Motor neuron (in vitro differentiated cells): ENCODE measurements at regions not wholly inside any gene's neighbourhood (a gene's known extent, or its start where the extent isn't known, plus 50 kb on each side); places are given as distances from the start of the nearest gene placed in this dataset.

ENCODE experiments used
- ATAC-seq, 8 experiments: fragments of 200-7000 bp; cut with Tn5 transposase; replicated peaks in 6 of 8; 2 replicates each; pipeline ENCODE4 v1.8.0; 2021; ENCODE audit warnings: mild to moderate bottlenecking in 8 of 8, moderate library complexity in 8 of 8
- H3K27ac ChIP-seq, 2 donors: fragments of 250-450 bp; sonication (Bioruptor Pico); 2 replicates each; pipeline ENCODE4 v1.9.0; 2021; ENCODE audit warnings: antibody characterized with exemption in 2 of 2, mild to moderate bottlenecking in 2 of 2, moderate library complexity in 1 of 2
- H3K4me1 ChIP-seq, 2 donors: fragments of 250-450 bp; sonication (Bioruptor Pico); replicated peaks in 1 of 2; 2 replicates each; pipeline ENCODE4 v1.6.1; 2021; ENCODE audit warnings: antibody characterized with exemption in 2 of 2, mild to moderate bottlenecking in 2 of 2, moderate library complexity in 1 of 2
- H3K4me3 ChIP-seq, 5 donors: fragments of 250-450 bp; sonication (Bioruptor Pico); 2 replicates each; pipeline ENCODE4 v1.9.0; 2021; ENCODE audit warnings: antibody characterized with exemption in 5 of 5, mild to moderate bottlenecking in 5 of 5, moderate library complexity in 4 of 5
- WGBS, 10 experiments: fragments of 450-650 bp; shearing (Covaris generic); methylation state at CpG; one replicate each; pipeline ENCODE4 v1.0.0; 2022; 5-methylcytosine and 5-hydroxymethylcytosine counted together
- in situ Hi-C, 9 experiments: fragments of 400-800 bp; cut with MboI; loops; one replicate each; pipeline ENCODE4 v1.15.0; 2021; ENCODE audit warnings: low sequenced_read_pairs in 9 of 9, low pct_unique_long_range_greater_than_20kb in 2 of 9; ENCODE audit not compliant: unreplicated experiment in 9 of 9

DNA sequence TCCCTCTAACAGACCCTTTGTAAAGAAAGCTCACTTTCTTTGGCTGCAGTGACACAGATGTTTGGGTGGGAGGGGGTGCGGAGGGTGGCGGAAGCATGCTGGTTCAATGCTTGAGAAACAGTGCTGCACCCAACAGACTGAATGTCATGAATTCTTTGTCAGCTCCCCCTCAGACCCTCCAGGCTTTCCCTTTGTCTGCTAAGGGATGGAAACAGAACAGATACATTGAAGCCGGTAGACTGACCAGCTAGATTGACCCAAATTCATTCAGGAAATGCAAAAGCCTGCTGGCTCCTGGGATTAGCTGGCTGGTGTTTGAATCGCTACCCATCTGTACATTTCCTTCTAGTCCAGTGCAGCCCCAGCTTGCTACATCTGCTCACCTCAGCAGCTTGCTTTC lies 90.8 kb upstream of the PAK3 start:
- no peaks in the 10 kb centered on the region for H3K4me1 ChIP-seq
- no peak overlapping the region for H3K27ac ChIP-seq
- no CpG with 5 or more reads among the region's 4 CpGs for WGBS, 10 experiments
- H3K4me3 ChIP-seq: no peak overlapping the region
- no peak for ATAC-seq
- in situ Hi-C loops: no loop called here

DNA sequence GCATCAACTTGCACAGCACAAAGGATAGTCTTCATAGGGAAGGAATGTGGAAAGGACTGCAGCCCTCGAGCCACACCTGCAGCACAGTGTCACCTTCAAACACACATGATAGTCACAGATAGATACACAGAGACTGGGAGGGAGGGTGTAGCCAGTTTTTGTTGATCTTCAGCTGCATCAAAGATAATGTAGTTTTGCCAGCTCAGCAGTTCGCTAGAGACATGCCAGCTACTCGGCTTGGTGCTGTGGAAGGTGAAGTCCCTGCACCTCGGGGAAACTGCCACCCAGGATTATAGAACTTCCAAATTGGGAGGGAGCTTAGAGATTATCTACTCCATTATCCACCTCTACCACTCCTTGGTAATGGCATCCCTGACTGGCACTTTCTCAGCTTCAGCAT lies 92.9 kb upstream of the PAK3 start:
- WGBS, 10 experiments: 60 to 76% methylated on average over 1 to 2 of the region's 4 CpGs; no CpG with 5 or more reads in 8 of the 10 experiments
- in situ Hi-C loops: no loop called here
- Histone ChIP-seq H3K4me1 (no peaks in the 10 kb centered on the region), H3K4me3 (no peak overlapping the region), H3K27ac (no peak overlapping the region)
- no peak for ATAC-seq

DNA sequence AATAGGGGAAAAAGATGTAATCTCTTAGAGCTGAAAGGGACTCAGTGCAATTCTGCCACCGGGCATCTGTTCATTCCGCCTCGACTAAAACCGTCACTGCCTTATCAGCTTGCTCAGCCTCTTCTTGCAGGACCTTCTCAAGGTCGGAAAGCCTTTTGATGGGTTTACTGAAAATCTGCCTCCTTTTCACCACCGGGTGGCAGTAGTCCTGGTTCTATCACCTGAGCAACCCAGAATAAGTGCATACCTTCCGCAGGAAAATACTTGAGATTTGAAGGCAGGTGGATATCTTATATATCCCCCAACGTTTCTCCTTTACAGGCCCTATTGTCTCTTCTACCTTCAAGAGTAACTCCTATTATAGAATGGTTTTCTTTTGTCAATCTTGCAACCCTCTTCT lies 103.4 kb upstream of the PAK3 start:
- whole genome bisulfite sequencing, 10 experiments: 10 to 40% (median 28%) methylated on average over 1 to 8 of the region's 8 CpGs; no CpG with 5 or more reads in 5 of the 10 experiments
- in situ Hi-C loops: no loop called here
- H3K27ac ChIP-seq: no peak overlapping the region
- H3K4me3 ChIP-seq: no peak overlapping the region
- no peaks in the 10 kb centered on the region for H3K4me1 ChIP-seq
- ATAC-seq: peak in 1 of 8 experiments; percentile 54

DNA sequence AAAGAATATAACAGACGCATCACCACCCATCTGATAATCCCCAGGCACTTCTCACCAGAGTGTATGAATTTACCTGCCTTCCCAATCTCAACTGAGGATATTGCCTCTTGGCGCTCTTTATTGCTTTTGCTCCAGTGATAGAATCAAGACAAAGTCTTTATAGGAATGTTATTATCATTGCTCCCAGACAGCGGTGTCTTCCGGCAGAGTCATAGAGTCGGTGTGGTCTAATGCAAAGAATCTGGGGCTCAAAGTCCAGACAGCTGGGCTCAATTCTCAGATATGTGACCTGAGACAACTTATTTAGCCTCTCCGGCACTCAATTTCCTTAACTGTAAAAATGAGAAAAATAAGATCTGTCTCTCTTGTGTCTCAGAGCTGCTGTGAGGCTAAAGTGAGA lies 106.1 kb upstream of the PAK3 start:
- H3K4me1 ChIP-seq: no peaks in the 10 kb centered on the region
- 50 to 100% (median 100%) methylated on average over 1 to 4 of the region's 6 CpGs; no CpG with 5 or more reads in 5 of the 10 experiments for WGBS, 10 experiments
- ATAC-seq: no peak
- in situ Hi-C loops: no loop called here
- no peak overlapping the region for H3K27ac ChIP-seq
- H3K4me3 ChIP-seq: no peak overlapping the region

DNA sequence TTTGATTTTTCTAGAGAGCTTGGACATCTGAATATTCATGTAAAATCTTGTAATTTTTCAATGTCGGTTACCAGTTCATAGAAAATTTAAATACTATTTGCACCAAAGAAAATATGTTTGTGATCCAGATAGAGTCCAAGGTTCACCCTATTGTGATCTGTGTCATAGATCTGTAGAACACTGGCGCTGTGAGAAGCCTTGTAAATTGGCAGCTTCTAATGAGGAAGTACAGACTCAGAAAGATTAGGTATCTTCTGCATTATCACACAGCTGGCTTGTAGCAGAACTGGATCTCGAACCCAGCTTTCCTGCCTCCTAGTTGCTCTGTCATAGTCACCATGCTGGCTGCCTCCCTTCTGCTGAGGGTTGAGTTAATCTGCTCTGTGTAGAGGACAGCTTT lies 106.5 kb upstream of the PAK3 start:
- no peak for ATAC-seq
- Histone ChIP-seq H3K4me1 (no peaks in the 10 kb centered on the region), H3K4me3 (no peak overlapping the region), H3K27ac (no peak overlapping the region)
- in situ Hi-C loops: no loop called here
- WGBS, 10 experiments: 0 to 68% (median 32%) methylated on average over 1 to 3 of the region's 3 CpGs; no CpG with 5 or more reads in 7 of the 10 experiments

DNA sequence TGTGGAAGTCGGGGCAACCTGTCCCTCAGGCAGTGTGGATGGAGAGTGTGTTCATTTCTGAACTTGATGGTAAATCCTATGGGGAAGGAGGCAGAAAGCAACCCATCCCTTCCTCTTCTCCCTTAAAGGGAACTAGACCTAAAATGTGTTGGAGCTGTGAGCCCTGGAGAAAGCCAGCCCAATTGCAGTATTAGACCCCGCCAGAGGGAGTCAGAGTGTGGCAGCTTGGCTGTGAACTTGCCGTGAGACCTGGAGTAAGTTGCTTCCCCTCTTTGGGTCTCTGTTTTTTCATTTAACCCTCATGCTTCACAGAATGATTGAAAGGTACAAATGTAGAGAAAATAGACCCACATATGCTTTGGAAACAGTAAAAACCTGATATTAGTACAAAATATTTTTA lies 108.7 kb upstream of the PAK3 start:
- H3K4me3 ChIP-seq: no peak overlapping the region
- no peaks in the 10 kb centered on the region for H3K4me1 ChIP-seq
- no peak overlapping the region for H3K27ac ChIP-seq
- in situ Hi-C loops: no loop called here
- ATAC-seq: peak in 2 of 8 experiments; percentile 37 to 41
- 11 to 80% (median 36%) methylated on average over 1 to 2 of the region's 3 CpGs; no CpG with 5 or more reads in 6 of the 10 experiments for WGBS, 10 experiments

DNA sequence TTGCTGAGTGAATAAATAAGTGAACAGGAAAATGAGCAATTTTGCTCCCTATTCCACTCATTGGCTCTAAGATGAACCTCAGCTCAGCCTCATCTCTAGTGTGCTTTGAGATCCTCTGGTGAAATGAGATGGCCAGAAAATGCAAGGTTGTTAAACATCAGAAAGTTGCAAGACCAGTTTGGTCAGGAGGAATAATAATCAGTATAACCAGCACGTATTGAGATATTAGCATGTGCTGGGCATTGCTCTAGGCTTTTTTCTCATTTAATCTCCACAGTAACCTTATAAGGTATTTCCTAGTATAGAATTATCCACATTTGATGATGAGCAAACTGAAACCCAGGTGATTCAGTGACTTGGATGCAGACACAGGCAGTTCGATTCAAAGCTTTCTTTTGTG lies 110.5 kb upstream of the PAK3 start:
- H3K27ac ChIP-seq: no peak overlapping the region
- in situ Hi-C loops: no loop called here
- H3K4me1 ChIP-seq: no peaks in the 10 kb centered on the region
- 29 to 88% (median 50%) methylated on average over 1 to 2 of the region's 2 CpGs; no CpG with 5 or more reads in 7 of the 10 experiments for WGBS, 10 experiments
- H3K4me3 ChIP-seq: no peak overlapping the region
- peak in 1 of 8 experiments; percentile 17 for ATAC-seq

DNA sequence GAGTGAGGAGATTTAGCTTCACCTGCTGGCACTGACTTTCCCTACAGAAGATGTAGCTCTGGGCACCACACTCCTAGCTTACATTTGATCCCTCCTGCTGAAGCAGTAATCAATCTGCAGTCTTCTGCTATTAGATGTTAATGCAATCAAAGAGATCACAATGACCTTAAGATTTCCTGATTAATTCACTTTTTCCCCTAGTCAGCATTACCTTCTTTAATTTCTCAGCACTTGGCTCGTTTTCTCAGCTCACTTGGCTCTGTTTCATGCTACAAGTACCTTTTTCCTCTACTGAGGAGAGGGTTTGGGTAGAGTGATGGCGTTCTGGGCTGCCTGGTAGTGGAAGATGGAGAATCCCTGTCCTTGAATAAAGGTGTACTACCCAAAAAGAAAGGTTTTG lies 113.0 kb upstream of the PAK3 start:
- Histone ChIP-seq H3K4me1 (no peaks in the 10 kb centered on the region), H3K27ac (no peak overlapping the region), H3K4me3 (no peak overlapping the region)
- ATAC-seq: no peak
- WGBS, 10 experiments: 29 to 67% (median 43%) methylated on average over 1 of the region's 2 CpGs; no CpG with 5 or more reads in 7 of the 10 experiments
- in situ Hi-C loops: no loop called here

DNA sequence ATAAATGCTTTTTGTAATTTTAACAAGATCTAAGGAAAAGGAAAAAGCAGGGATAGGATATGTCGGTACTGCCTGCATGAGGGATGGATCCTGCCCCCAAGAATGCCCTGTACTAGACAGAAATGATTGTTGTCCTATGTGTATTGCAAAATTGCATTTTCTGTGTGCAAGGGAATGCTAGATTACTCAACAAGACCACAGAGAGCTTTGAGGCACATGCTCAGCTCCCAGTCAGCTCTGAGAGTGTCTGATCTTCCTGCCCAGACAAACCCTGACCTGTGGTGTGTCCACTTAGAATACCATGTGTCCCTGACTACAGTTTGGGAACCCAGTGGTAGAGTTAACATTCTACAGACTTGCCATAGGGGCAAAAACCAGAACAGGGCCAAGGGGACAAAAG lies 129.2 kb upstream of the PAK3 start:
- peak in 2 of 8 experiments; percentile 48 to 67 for ATAC-seq
- 9 to 20% methylated on average over 1 of the region's 1 CpG; no CpG with 5 or more reads in 8 of the 10 experiments for WGBS, 10 experiments
- in situ Hi-C loops: no loop called here
- H3K27ac ChIP-seq: no peak overlapping the region
- no peak overlapping the region for H3K4me3 ChIP-seq
- peaks cover 5 to 7% of the 10 kb centered on the region in 2 donors for H3K4me1 ChIP-seq

DNA sequence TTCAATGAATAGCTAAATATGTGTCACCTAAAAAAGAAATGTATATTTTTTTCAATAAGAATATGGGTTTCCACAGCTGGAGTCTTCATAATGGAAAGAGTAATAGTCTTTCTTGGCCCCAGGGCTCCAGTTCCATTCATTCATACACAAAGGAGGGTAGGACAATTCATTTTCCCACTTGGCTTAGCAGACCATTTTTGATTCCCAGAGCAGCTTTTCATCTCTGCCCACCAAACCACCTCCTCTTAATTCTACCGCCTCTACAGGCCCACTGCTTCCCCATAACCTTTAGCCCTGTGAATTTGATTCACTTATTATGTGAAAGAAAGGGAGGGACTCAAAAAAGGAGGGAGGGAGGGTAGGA lies 129.9 kb upstream of the PAK3 start:
- WGBS, 10 experiments: 10 to 33% (median 27%) methylated on average over 1 of the region's 1 CpG; no CpG with 5 or more reads in 6 of the 10 experiments
- in situ Hi-C loops: no loop called here
- no peak overlapping the region for H3K4me3 ChIP-seq
- H3K4me1 ChIP-seq: peaks cover 5 to 7% of the 10 kb centered on the region in 2 donors
- no peak overlapping the region for H3K27ac ChIP-seq
- ATAC-seq: peak in 1 of 8 experiments; percentile 76

DNA sequence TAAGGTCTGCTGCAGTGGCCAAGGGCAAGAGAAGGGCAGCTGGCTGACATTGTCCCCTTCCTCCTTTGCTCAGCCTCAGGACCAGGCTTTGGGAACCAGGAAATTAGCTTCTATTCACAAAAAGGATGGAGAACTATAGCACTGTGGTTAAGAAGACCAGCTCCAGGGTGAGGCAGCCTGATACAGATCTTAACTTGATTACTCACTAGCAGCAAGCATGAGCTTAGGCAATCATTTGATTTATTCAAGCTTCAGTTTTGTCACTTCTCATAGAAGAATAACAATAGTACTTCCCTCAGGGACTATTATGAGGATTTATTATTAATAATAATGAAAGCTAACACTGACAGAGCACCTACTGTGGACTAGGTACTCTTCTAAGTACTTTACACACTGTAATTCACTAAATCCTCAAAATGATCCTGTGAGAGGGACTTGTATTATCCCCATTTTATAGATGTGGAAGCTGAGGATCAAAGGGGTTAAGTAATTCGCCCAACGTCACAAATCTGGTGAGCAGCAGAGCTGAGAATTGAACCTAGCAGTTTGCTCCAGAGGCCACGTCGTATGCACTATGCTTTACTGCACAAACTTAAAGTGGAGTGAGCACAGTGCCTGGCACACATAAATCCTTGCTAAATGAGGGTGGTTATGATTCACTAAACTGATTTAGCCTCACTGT lies 130.4 kb upstream of the PAK3 start:
- in situ Hi-C loops: no loop called here
- 39% methylated on average over 2 of the region's 4 CpGs; no CpG with 5 or more reads in 9 of the 10 experiments for WGBS, 10 experiments
- Histone ChIP-seq H3K4me3 (no peak overlapping the region), H3K27ac (peak overlapping the region; percentile 48 to 63), H3K4me1 (peaks cover 5 to 7% of the 10 kb centered on the region in 2 donors)
- ATAC-seq: peak in 6 of 8 experiments; percentile 18 to 78 (median 33)

DNA sequence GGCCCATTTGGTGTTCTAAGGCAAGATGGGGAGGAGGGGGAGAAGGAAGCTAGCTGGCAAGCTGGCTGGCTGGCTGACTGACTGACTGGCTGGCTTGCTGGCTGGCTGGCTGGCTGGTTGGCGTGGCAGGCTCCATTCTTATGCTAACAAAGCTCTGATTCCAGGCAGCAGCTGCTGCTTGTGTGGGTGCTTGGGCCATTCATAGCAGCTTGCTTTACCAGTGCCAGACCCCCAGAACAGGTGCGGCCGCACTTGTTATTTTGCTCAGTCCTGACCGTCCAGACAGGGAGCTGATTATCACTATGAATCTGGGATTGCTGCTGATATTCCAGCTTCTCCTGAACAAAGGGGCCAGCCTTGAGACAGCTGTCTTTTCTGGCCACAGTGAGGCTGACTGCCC lies 131.2 kb upstream of the PAK3 start:
- peak overlapping the region; percentile 48 to 63 for H3K27ac ChIP-seq
- peak in 5 of 8 experiments; percentile 78 to 87 (median 81) for ATAC-seq
- in situ Hi-C loops: no loop called here
- 44% methylated on average over 2 of the region's 4 CpGs; no CpG with 5 or more reads in 9 of the 10 experiments for WGBS, 10 experiments
- H3K4me3 ChIP-seq: no peak overlapping the region
- H3K4me1 ChIP-seq: peaks cover 5 to 7% of the 10 kb centered on the region in 2 donors

DNA sequence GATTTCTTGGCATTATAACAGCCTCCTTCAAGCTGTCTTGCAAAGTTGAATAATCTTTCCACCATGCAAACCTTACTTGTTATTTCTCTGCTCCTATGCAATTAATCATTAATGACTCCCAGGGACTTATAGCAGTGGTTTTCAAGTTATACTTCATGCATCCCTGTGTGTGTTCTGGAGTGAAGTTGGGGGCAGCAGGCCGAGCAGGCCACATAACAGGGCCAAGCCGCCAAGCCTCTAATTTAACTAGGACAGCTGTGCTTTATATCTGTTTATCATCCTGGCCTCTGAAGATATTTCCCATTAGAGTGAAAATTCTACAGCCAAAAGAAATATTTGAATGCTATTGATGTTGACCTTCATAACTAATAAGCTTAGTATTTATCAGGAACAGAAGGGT lies 133.5 kb upstream of the PAK3 start:
- WGBS, 10 experiments: 31% methylated on average over 2 of the region's 2 CpGs; no CpG with 5 or more reads in 9 of the 10 experiments
- in situ Hi-C loops: no loop called here
- Histone ChIP-seq H3K4me1 (peaks cover 5 to 7% of the 10 kb centered on the region in 2 donors), H3K27ac (no peak overlapping the region), H3K4me3 (no peak overlapping the region)
- ATAC-seq: no peak

DNA sequence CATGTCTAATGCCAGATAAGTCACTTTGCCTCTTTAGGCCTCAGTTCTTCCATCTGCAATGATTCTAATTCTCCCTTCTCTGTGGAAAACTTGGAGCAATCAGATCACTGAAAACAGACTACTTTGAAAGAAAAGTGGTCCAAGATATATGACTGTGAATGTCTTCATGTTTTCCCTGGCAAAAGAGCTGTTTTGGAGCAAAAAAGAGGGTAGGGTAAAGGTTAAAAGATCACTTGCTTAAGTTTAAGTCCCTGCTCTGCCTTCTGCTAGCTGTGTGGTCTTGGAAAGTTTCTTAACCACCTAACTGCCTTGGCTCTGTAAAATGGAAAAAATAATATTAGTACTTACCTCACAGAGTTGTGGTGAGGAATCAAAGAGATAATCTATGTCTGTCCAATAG lies 140.3 kb upstream of the PAK3 start:
- in situ Hi-C loops: no loop called here
- Histone ChIP-seq H3K4me1 (no peaks in the 10 kb centered on the region), H3K27ac (no peak overlapping the region), H3K4me3 (no peak overlapping the region)
- ATAC-seq: no peak
